SKM-1 treated with dmso at 0.1 percent for 144 hours (cell line): ENCODE measurements at regions not wholly inside any gene's neighbourhood (a gene's known extent, or its start where the extent isn't known, plus 50 kb on each side); places are given as distances from the start of the nearest gene placed in this dataset.

Source experiments
- DNase-seq: peaks from one replicate; lab custom pipeline; 2025; ENCODE audit not compliant: unreplicated experiment; lab: John Stamatoyannopoulos, UW

- DNase-seq, result no peak
Observed at GRCh38 chrX:109312757-109313156, 169.1 kb downstream of the GUCY2F start.

DNA sequence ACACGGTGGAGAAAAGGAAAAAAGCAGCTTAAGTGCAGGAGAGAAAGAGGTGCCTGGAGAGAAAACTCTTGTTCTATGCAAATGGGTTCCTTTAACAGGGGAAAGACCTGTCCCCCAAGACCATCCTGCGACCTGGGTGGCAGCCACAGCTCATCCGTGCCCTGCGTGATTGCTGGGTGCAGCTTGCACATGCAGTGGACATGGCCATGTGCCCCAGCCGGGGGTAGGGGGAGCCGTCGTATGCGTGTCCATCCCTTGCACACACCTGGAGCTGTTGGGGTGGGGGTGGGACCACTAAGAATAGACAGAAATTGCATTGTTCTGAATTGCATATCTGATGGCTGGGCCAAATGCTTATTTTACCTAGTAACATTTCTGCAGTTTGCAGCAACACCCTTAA lies 171.9 kb downstream of the GUCY2F start:
- DNase-seq, result no peak

- DNase-seq, result no peak
Observed at GRCh38 chrX:109301177-109301576, 180.7 kb downstream of the GUCY2F start.

DNA sequence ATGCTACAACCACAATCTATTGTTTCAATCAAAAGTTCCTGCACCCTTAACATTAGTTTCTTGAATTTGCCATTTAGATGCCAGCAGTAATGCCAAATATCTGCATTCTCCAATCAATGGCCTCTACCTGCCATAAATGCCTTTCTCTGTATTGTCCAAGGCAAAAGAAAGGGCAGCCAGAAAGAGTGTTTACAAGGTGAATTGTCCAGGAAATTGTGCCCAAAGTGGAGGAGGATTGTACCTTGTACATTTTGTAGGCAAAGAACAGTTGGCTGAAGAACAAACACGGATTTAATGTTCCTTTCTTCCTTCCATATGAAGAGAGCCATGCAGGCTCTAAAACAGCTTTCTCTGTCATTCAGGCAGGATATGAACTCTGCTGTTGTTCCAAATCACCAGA lies 181.5 kb downstream of the GUCY2F start:
- DNase-seq, result no peak

DNA sequence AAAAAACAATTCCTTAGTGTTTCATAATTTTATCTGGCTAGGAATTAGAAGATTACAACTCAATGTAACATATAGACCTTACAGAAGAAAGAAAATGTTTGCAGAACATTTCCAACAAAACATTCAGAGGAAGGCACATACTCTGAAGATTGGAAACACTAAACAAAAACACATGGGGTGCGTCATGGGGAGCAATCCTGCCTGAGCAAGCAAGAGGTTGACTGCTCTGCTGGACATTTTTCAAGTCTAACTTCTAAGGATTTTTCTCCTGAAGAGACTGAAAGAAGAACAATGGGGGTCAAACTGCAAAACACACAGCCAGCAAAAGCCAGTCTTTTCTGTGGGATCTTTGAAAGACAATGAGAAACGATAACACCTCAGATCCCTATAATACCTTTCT lies 182.8 kb downstream of the GUCY2F start:
- no peak for DNase-seq

DNA sequence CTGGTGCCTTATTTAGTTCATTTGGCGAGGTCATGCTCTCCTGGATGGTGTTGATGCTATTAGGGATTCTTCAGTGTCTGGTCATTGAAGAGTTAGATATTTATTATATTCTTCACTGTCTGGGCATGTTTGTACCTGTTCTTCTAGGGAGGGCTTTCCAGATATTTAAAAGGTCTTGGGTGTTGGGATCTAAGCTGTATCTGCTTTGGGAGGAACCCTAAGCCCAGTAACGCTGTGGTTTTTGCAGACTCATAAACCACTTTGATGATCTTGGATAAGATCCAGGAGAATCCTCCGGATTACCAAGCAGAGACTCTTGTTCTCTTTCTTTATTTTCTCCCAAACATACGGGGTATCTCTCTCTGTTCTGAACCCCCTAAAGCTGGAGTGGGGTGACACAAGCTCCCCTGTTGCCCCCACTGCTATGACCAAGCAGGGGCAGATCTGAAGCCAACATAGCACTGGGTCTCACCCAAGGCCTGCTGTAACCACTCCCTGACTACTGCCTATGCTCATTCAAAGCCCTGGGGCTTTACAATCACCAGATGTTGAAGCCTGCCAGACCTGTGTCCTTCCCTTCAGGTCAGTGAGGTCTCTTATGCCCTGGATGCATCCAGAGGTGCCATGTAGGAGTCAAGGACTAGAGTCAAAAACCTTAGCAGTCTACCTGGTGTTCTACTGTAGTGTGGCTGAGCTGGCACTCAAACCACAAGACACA lies 187.6 kb downstream of the GUCY2F start:
- DNase-seq, result no peak

DNA sequence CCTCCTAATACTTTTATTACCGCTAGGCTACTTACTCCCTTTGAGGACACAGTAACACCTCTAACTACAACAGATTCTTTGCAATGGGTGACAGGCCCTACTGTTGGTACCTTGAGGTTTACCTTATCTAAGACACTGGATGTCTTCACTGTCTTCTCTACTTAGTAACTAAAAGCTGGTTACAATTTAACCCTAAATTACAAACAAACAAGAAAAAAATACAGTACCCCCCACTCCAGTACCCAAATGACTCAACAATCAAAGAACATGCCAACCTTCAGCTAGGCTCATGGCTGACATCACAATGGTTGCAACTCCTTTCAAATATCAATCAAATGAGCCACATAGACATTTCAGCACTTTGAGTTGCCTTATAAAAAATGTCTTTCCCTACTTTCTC lies 198.0 kb downstream of the GUCY2F start:
- no peak for DNase-seq

- DNase-seq, result peak; percentile 4
Observed at GRCh38 chrX:109281483-109282275, 200.2 kb downstream of the GUCY2F start.

- no peak for DNase-seq
Observed at GRCh38 chrX:109274806-109275205, 207.1 kb downstream of the GUCY2F start.

GRCh38 chrX:109270580-109271484 lies 211.1 kb downstream of the GUCY2F start:
- DNase-seq, result peak; percentile 28

DNA sequence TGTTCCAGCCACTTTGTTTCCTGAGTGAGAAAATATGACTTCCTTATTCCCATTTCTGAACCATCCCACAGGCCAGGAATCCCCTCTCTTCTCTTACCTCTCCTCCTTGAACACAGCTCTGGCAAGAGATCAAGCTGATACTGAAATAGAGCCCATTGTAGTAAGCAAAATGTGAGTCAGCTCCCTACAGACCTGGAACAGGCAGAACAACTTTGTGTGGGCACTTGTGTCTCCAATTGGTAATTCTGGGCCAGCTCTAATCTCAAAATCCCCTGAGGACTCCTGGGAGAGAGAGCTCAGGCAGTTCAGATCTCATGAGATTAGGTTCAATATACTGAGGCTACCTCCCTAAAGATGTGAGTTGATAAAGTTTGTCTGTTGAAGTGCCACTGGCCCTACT lies 213.5 kb downstream of the GUCY2F start:
- DNase-seq, result no peak

GRCh38 chrX:109266034-109266433 lies 215.9 kb downstream of the GUCY2F start:
- no peak for DNase-seq

DNA sequence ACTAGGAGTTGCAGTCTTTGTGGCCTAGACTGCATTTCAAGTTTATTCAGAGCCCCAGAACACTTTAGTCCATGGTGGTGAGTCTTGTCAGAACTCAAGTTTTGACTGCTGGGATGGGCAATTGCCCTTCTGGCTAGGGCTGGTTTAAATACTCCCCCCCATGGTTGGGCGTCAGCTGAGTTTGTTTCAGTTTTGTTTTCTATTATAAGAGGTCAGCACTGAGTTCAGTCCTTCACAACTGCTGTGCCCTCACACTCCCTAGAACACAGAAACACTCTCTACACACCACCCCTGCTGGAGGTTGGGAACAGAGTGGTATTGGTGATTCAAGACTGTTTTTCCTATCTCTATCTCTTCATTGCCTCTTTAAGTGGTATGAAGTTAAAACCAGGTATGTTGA lies 217.0 kb downstream of the GUCY2F start:
- no peak for DNase-seq

DNA sequence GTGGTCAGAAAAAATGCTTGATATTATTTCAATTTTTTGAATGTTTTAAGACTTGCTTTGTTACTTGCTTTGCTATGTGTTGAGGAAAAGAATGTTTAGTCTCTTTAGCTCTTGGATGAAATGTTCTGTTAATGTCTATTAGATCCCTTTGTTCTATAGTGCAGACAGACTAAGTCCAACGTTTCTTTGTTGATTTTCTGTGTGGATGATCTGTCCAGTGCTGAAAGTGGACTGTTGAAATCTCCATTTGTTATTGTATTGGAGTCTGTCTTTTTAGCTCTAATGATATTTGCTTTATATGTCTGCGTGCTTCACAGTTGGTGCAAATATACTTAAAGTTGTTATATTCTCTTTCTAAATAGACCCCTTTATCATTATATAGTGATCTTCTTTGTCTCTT lies 220.6 kb downstream of the GUCY2F start:
- DNase-seq, result no peak

DNA sequence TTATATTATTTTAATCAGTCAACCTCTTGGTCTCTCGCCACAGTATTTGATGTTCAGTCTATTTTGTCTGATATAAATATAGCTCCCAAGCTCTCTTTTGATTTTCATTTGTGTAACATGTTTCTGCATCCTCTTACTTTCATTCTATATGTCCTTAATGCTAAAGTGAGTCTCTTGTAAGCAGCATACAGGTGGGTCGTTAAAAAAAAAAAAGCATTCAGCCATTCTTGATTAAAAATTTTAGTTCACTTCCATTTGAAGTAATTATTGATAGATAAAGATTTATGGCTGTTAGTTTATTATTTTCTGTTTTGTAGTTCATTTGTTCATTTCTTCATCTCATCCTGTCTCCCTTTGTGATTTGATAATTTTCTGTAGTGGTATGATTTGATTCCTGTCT lies 229.1 kb downstream of the GUCY2F start:
- DNase-seq, result no peak

DNA sequence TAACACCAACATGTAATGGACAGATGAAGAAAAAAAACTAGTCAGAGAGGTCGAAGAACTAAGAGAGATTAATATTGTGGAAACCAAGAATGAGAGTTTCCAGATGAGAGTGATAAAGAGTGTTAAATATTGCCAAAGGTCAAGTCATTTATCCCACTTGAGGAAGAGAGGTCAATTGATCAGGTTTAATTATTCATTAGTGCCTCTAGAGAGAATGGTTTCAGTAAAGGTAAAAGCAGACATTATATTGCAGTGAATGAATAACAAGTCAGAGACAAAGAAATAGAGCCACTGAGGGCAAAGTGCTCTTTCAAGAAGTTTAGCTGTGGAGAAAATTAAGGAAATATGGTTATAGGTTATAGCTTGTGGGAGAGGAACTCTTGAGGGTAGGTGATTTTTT lies 263.1 kb downstream of the GUCY2F start:
- DNase-seq, result no peak

DNA sequence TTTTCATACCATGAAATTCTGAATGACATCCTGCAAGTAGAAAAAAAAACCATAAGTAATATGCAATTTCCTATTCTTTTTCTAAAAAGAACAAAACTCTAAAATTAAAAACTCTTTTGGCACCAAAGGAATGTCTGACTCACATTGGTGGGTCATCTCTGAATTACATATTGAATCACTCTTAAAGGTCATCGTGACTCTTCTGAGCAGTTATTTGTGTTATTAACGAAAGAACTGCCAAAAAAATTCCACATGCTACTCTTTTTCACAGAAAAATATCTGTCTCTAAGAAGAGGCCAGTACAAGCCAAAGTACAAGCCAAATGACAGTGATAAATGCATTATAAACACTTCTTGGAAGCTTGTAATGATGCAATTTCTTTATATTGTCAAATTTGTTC lies 282.2 kb downstream of the GUCY2F start:
- DNase-seq, result no peak

DNA sequence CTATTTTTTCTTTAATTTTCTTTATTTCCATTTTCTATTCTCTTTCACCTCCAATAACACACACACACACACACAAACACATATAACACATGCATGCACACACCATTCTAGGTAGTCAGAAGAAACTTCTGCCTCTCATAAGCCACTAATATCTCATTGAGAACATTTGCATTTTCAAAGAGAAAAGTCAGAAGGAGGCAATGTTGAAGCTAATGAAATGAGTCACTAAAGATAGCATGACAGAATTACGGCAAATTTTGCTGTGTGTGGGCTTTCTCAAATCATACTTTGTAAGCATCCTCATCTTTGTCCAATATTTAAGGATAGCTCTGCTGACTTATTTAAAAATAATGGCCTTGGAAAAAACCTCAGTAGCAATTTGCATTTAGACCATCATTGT lies 291.3 kb downstream of the GUCY2F start:
- DNase-seq, result no peak

GRCh38 chrX:109187473-109188168 lies 294.3 kb downstream of the GUCY2F start:
- DNase-seq, result no peak

DNA sequence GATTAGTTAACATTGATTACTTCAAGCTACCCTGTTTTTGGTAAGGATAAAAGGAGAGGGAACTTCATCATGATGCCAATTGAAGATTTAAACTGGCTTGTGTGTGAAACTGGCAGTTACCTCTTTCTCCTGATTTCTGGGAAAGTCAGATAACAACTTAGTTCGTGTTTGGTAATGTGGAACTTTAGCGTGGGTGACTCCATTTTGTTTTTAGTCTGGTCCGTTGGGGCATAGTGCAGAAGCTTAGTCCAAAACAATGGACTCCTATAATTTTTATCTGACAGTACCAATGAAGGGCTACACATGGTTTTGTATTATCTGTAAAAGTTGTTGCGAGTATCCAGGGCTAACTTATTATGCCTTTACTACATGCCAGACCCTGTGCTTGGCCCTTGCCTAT lies 294.9 kb downstream of the GUCY2F start:
- no peak for DNase-seq

DNA sequence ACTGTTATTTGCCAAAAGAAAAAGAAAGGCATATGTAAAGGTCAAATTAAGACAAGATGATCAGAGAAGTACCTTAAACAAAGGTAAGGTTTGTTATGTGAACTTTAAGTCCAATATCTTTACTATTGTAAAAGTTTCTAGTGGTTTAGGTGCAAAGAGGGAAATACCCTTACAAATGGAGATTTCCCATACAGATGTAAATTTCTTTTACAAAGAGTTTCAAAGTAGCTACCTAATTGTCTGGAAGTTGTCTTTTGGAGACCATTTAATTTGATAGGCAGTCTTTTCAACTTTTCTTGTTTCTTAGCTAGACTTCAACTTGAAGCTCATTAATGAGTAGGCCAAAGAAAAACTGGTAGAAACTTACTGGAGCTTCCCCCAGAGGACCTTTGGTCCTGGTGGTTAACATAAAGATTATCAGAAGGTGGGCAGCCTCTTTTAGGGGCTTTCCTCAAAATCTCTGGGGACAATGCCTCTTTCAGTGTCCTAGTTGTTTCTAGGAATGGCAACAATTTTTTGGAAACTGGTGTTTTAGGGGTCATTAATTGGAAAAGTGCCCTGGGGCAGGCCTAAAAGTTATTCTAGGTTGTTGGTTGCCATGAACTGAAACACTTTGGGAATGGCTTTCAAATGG lies 297.3 kb downstream of the GUCY2F start:
- DNase-seq, result no peak
